ENCODE measurements at regions not wholly inside any gene's neighbourhood (a gene's known extent, or its start where the extent isn't known, plus 50 kb on each side); places are given as distances from the start of the nearest gene placed in this dataset.

GRCh38 chr21:41559658-41560631 is 52.0 kb upstream of the TMPRSS2 start:
- Histone ChIP-seq H3K4me1 (ENCODE audit: control insufficient read depth, extremely low read depth, insufficient read depth, low read length) (no peaks in the 10 kb centered on the region), H4K20me1 (ENCODE audit: control insufficient read depth, extremely low read depth, insufficient read depth, low read length) (no peaks in the 10 kb centered on the region), H3K27me3 (ENCODE audit: control insufficient read depth, insufficient read depth, low read length) (no peaks in the 10 kb centered on the region), H3K36me3 (ENCODE audit: control insufficient read depth, insufficient read depth, low read length) (no peaks in the 10 kb centered on the region), H3K9ac (ENCODE audit: insufficient read depth, low read length) (no peak overlapping the region), H3K4me3 (replicated peaks in 1 of 4; ENCODE audit: control extremely low read depth in 1 of 4, insufficient read depth in 1 of 4, low read depth in 3 of 4, low read length in 4 of 4) (no peak overlapping the region), H3K4me2 (ENCODE audit: extremely low read depth, insufficient read depth, low read length) (no peak overlapping the region), H3K27ac (ENCODE audit: insufficient read depth, low read length) (no peak overlapping the region), H3K79me2 (ENCODE audit: control insufficient read depth, insufficient read depth, low read length) (no peaks in the 10 kb centered on the region), H2AFZ (ENCODE audit: low read length) (no peak overlapping the region), H3K9me3 (ENCODE audit: control insufficient read depth, insufficient read depth, low read depth, low read length) (no peaks in the 10 kb centered on the region)
- TF ChIP-seq EZH2 (IDR thresholded peaks at IDR 0.05; ENCODE audit: low read length, missing control alignments), result no peak
- TF ChIP-seq CTCF (conservative IDR thresholded peaks at IDR 0.05 in 1 of 2, IDR thresholded peaks at IDR 0.05 in 1 of 2; ENCODE audit: low read depth in 1 of 2, low read length in 2 of 2), result no peak
- peak in 1 of 2 donors; percentile 73 for DNase-seq (ENCODE audit: low read depth in 2 of 2)

GRCh38 chr21:41558842-41559241 is 50.9 kb upstream of the TMPRSS2 start:
- no peak overlapping the region for H3K9ac ChIP-seq (ENCODE audit: insufficient read depth, low read length)
- TF ChIP-seq CTCF (conservative IDR thresholded peaks at IDR 0.05 in 1 of 2, IDR thresholded peaks at IDR 0.05 in 1 of 2; ENCODE audit: low read depth in 1 of 2, low read length in 2 of 2), result no peak
- TF ChIP-seq EZH2 (IDR thresholded peaks at IDR 0.05; ENCODE audit: low read length, missing control alignments), result no peak

DNA sequence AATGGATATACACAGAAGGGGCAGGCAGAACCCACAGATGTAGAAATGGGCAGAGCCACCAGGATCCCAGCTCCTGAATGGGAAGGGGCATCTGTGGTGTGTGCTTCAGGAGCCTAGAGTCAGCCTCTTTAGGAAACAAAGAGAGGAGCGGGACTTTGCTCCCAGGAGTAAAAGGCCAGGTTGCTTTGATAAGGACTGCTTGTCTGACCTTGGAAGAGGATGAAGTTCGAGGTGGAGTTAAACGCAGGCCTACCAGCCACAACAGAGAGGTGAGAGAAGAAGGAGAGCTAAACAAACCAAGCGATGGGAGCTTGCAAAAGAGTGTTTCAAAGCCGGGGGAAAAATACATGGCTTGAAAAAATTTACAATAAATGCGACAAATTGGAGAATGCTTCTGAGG is 49.9 kb upstream of the TMPRSS2 start:
- no peak overlapping the region for H3K4me2 ChIP-seq (ENCODE audit: extremely low read depth, insufficient read depth, low read length)
- no peaks in the 10 kb centered on the region for H3K9me3 ChIP-seq (ENCODE audit: control insufficient read depth, insufficient read depth, low read depth, low read length)
- H3K27me3 ChIP-seq (ENCODE audit: control insufficient read depth, insufficient read depth, low read length), result no peaks in the 10 kb centered on the region
- TF ChIP-seq EZH2 (IDR thresholded peaks at IDR 0.05; ENCODE audit: low read length, missing control alignments) (no peak), CTCF (conservative IDR thresholded peaks at IDR 0.05 in 1 of 2, IDR thresholded peaks at IDR 0.05 in 1 of 2; ENCODE audit: low read depth in 1 of 2, low read length in 2 of 2) (no peak)
- H3K36me3 ChIP-seq (ENCODE audit: control insufficient read depth, insufficient read depth, low read length), result no peaks in the 10 kb centered on the region
- H3K9ac ChIP-seq (ENCODE audit: insufficient read depth, low read length), result no peak overlapping the region
- DNase-seq (ENCODE audit: low read depth in 2 of 2), result no peak
- H3K79me2 ChIP-seq (ENCODE audit: control insufficient read depth, insufficient read depth, low read length), result no peaks in the 10 kb centered on the region
- H3K27ac ChIP-seq (ENCODE audit: insufficient read depth, low read length), result no peak overlapping the region
- no peak overlapping the region for H2AFZ ChIP-seq (ENCODE audit: low read length)
- H3K4me3 ChIP-seq (replicated peaks in 1 of 4; ENCODE audit: control extremely low read depth in 1 of 4, insufficient read depth in 1 of 4, low read depth in 3 of 4, low read length in 4 of 4), result no peak overlapping the region
- H4K20me1 ChIP-seq (ENCODE audit: control insufficient read depth, extremely low read depth, insufficient read depth, low read length), result no peaks in the 10 kb centered on the region
- H3K4me1 ChIP-seq (ENCODE audit: control insufficient read depth, extremely low read depth, insufficient read depth, low read length), result no peaks in the 10 kb centered on the region

More at GRCh38 chr21:41558842-41559241, 50.9 kb upstream of the TMPRSS2 start:
- Histone ChIP-seq H4K20me1 (ENCODE audit: control insufficient read depth, extremely low read depth, insufficient read depth, low read length) (no peaks in the 10 kb centered on the region), H3K4me2 (ENCODE audit: extremely low read depth, insufficient read depth, low read length) (no peak overlapping the region), H2AFZ (ENCODE audit: low read length) (no peak overlapping the region), H3K9me3 (ENCODE audit: control insufficient read depth, insufficient read depth, low read depth, low read length) (no peaks in the 10 kb centered on the region), H3K4me3 (replicated peaks in 1 of 4; ENCODE audit: control extremely low read depth in 1 of 4, insufficient read depth in 1 of 4, low read depth in 3 of 4, low read length in 4 of 4) (no peak overlapping the region), H3K4me1 (ENCODE audit: control insufficient read depth, extremely low read depth, insufficient read depth, low read length) (no peaks in the 10 kb centered on the region), H3K36me3 (ENCODE audit: control insufficient read depth, insufficient read depth, low read length) (no peaks in the 10 kb centered on the region), H3K79me2 (ENCODE audit: control insufficient read depth, insufficient read depth, low read length) (no peaks in the 10 kb centered on the region), H3K27me3 (ENCODE audit: control insufficient read depth, insufficient read depth, low read length) (no peaks in the 10 kb centered on the region), H3K27ac (ENCODE audit: insufficient read depth, low read length) (no peak overlapping the region)
- DNase-seq (ENCODE audit: low read depth in 2 of 2), result no peak

All from fibroblast of lung (primary cell).